ENCODE measurements at regions not wholly inside any gene's neighbourhood (a gene's known extent, or its start where the extent isn't known, plus 50 kb on each side); places are given as distances from the start of the nearest gene placed in this dataset.
A peak's percentile ranks its signal among the peaks of the same experiment; 100 is the strongest.

- peak; percentile 27 to 77 for DNase-seq
Observed at GRCh38 chrX:13266641-13267345, 53.1 kb downstream of the ATXN3L start.

- DNase-seq = no peak
Observed at GRCh38 chrX:13265549-13266132, 54.2 kb downstream of the ATXN3L start.

- DNase-seq = no peak
Observed at GRCh38 chrX:13265111-13265510, 54.7 kb downstream of the ATXN3L start.

- DNase-seq = no peak
Observed at GRCh38 chrX:13263560-13264251, 56.1 kb downstream of the ATXN3L start.

- peak in 1 of 2 experiments; percentile 17 for DNase-seq
Observed at GRCh38 chrX:13261348-13261747, 58.5 kb downstream of the ATXN3L start.

GRCh38 chrX:13260598-13260997 lies 59.3 kb downstream of the ATXN3L start:
- no peak for DNase-seq

- DNase-seq = no peak
Observed at GRCh38 chrX:13258725-13259124, 61.1 kb downstream of the ATXN3L start.

- DNase-seq = no peak
Observed at GRCh38 chrX:13258052-13258444, 61.8 kb downstream of the ATXN3L start.

- DNase-seq = no peak
Observed at GRCh38 chrX:13257223-13258051, 62.4 kb downstream of the ATXN3L start.

GRCh38 chrX:13256603-13257002 lies 63.2 kb downstream of the ATXN3L start:
- no peak for DNase-seq

GRCh38 chrX:13254870-13255269 lies 65.0 kb downstream of the ATXN3L start:
- DNase-seq = no peak

GRCh38 chrX:13254076-13254785 lies 65.6 kb downstream of the ATXN3L start:
- DNase-seq = peak; percentile 9 to 73

- DNase-seq = no peak
Observed at GRCh38 chrX:13253223-13253622, 66.6 kb downstream of the ATXN3L start.

GRCh38 chrX:13252726-13253125 lies 67.1 kb downstream of the ATXN3L start:
- no peak for DNase-seq

- no peak for DNase-seq
Observed at GRCh38 chrX:13250826-13251580, 68.8 kb downstream of the ATXN3L start.

GRCh38 chrX:13248867-13249486 lies 70.9 kb downstream of the ATXN3L start:
- no peak for DNase-seq

- DNase-seq = no peak
Observed at GRCh38 chrX:13239272-13239671, 80.6 kb downstream of the ATXN3L start.

GRCh38 chrX:13235930-13236329 lies 83.9 kb downstream of the ATXN3L start:
- DNase-seq = peak; percentile 69 to 85

- no peak for DNase-seq
Observed at GRCh38 chrX:13232484-13232883, 87.4 kb downstream of the ATXN3L start.

GRCh38 chrX:13226214-13226613 lies 93.6 kb downstream of the ATXN3L start:
- DNase-seq = no peak

GRCh38 chrX:13223868-13224567 lies 95.8 kb downstream of the ATXN3L start:
- no peak for DNase-seq

Measured in NCI-H524 (cell line).